DND-41 (cell line): ENCODE measurements at regions not wholly inside any gene's neighbourhood (a gene's known extent, or its start where the extent isn't known, plus 50 kb on each side); places are given as distances from the start of the nearest gene placed in this dataset.

Source experiments
- CTCF ChIP-seq: IDR thresholded peaks from 2 replicates; pipeline ENCODE4 v1.5.1; 2012; ENCODE audit warnings: borderline replicate concordance, low read length, moderate library complexity, mild to moderate bottlenecking; ENCODE audit not compliant: poor library complexity, severe bottlenecking; ENCODE audit errors: extremely low read depth
- EZH2 ChIP-seq: IDR thresholded peaks from 3 replicates; pipeline ENCODE4 v1.6.1; 2012; ENCODE audit warnings: borderline replicate concordance, low read depth, mild to moderate bottlenecking, moderate library complexity, low read length, inconsistent platforms; ENCODE audit not compliant: severe bottlenecking

- TF ChIP-seq CTCF (no peak), EZH2 (no peak)
These were observed 83.9 kb upstream of the PAX2 start for GRCh38 chr10:100661520-100661919.
